Fibroblast of villous mesenchyme (primary cell): ENCODE measurements at regions not wholly inside any gene's neighbourhood (a gene's known extent, or its start where the extent isn't known, plus 50 kb on each side); places are given as distances from the start of the nearest gene placed in this dataset.
A peak's percentile ranks its signal among the peaks of the same experiment; 100 is the strongest.
"Not testable (repeated sequence)": the region's sequence is repeated elsewhere in the genome, so short reads cannot be mapped to it uniquely, and the experiment has no call there.

Experiments
- DNase-seq: peaks from one replicate; pipeline ENCODE4 v3.0.0-alpha.2; 2010; ENCODE audit warnings: low read depth
- H3K4me3 ChIP-seq: 2 replicates; pipeline ENCODE4 v1.5.1; 2011; ENCODE audit warnings: low read depth, mild to moderate bottlenecking, low read length
- CTCF ChIP-seq: IDR thresholded peaks from 2 replicates; pipeline ENCODE4 v1.5.1; 2012; ENCODE audit warnings: low read depth, mild to moderate bottlenecking, low read length; ENCODE audit not compliant: insufficient read depth

DNA sequence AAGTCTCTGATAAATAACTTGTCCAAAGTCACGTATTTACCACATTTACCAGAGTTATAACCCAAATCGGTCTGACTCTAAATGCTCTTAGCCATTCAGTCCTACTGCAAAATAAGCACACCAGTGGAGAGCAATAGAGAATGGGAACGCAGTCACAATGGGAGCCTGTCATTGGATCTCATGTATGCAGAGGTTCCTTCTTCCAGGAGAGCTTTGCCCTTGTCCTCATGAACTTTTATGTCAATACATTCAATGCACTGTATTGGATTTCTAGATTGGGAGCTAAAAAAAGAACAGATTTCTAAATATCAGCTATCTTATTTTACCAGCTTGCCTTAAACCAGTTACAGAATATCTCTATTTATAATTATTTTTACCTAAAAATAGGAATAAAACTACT, 149.1 kb upstream of the CXXC4 start:
- no peak for TF ChIP-seq CTCF
- no peak for DNase-seq
- no peak overlapping the region for H3K4me3 ChIP-seq

DNA sequence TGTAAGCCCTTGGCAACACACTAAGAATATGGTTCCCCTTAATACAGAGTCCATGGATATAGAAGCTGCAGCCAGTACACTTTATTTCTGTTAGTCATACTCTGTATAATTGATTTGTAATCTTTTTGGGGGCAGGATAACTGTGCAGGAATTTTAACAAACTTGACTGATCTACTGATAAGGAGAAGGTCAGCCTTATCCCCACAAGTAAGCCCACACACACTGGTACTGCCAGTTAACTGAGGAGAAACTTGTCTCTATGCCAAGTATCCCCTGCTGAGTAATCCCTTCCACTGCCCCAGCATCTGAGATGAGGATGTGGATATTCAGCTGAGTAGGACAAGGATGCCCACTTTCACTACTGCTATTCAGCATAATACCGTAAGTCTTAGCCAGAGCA, 154.9 kb upstream of the CXXC4 start:
- TF ChIP-seq CTCF, result no peak
- H3K4me3 ChIP-seq, result no peak overlapping the region
- no peak for DNase-seq

- not testable (repeated sequence) for DNase-seq, H3K4me3 ChIP-seq
These were observed 167.6 kb upstream of the CXXC4 start for GRCh38 chr4:104662269-104662668.

GRCh38 chr4:104677116-104677515, 182.4 kb upstream of the CXXC4 start:
- H3K4me3 ChIP-seq, result no peak overlapping the region
- no peak for DNase-seq
- TF ChIP-seq CTCF, result no peak

DNA sequence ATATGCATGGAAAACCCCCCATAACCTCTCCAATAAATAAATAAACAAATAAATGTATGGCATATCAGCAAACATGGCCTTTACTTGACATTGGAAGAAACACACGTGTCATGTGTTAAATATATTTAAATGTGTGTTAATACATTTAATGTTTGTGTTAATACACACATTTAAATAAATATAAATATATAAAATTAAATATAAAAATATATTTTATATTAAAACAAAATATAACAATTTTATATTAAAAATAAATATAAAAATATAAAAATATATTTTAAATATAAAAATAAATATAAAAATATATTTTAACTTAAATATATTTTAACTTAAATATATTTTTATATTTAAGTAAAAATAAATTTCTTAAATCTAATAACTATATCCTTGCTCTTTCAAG, 187.6 kb upstream of the CXXC4 start:
- no peak for DNase-seq
- H3K4me3 ChIP-seq, result no peak overlapping the region
- no peak for TF ChIP-seq CTCF

DNA sequence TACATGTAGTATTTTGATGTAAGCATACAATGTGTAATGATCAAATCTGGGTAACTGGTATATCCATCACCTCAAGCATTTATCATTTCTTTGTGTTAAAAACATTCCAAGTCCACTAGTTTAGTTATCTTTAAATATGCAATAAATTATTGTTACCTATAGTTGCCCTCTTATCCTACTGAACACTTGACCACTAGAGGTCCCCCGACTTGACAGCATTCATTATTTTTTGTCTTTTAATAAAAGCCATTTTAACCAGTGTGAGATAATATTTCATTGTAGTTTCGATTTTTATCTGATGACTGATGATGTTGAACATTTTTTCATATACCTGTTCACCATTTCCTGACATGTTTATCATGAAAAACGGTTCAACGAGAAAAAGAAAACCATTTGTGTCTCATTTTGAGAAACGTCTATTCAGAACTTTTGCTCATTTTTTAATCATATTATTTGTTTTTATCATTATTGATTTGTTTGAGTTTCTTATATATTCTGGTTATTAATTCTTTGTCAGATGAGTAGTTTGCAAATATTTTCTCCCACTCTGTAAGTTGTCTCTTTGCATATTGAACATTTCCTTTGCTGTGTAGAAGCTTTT, 199.0 kb upstream of the CXXC4 start:
- peak; percentile 2 for DNase-seq
- H3K4me3 ChIP-seq, result no peak overlapping the region
- peak; percentile 27 for TF ChIP-seq CTCF

- no peak overlapping the region for H3K4me3 ChIP-seq
- no peak for TF ChIP-seq CTCF
- DNase-seq, result no peak
These were observed 221.9 kb upstream of the CXXC4 start for GRCh38 chr4:104716584-104716983.
